ENCODE measurements at regions not wholly inside any gene's neighbourhood (a gene's known extent, or its start where the extent isn't known, plus 50 kb on each side); places are given as distances from the start of the nearest gene placed in this dataset.
A peak's percentile ranks its signal among the peaks of the same experiment; 100 is the strongest.

DNA sequence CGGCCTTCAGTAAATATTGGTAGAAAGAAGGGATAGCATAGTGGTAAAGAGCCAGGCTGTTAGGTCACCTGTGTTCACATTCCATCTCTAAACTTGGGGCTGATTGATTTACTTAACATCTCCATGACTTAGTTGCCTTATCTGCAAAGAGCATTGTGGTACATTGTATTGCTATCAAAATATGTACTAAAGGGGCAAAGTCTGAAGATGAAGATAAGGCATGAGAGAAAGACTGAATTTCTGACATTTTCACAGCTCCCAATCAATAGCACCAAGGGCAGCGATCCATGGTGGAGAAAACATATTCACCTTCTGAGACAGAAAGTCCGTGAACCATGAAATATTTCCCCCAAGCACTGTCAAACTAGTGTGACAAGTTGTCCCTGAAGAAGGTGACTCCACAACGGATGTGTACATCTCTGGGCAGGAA is 223.3 kb upstream of the STXBP5 start (continued):
- TF ChIP-seq, protein P1, sequence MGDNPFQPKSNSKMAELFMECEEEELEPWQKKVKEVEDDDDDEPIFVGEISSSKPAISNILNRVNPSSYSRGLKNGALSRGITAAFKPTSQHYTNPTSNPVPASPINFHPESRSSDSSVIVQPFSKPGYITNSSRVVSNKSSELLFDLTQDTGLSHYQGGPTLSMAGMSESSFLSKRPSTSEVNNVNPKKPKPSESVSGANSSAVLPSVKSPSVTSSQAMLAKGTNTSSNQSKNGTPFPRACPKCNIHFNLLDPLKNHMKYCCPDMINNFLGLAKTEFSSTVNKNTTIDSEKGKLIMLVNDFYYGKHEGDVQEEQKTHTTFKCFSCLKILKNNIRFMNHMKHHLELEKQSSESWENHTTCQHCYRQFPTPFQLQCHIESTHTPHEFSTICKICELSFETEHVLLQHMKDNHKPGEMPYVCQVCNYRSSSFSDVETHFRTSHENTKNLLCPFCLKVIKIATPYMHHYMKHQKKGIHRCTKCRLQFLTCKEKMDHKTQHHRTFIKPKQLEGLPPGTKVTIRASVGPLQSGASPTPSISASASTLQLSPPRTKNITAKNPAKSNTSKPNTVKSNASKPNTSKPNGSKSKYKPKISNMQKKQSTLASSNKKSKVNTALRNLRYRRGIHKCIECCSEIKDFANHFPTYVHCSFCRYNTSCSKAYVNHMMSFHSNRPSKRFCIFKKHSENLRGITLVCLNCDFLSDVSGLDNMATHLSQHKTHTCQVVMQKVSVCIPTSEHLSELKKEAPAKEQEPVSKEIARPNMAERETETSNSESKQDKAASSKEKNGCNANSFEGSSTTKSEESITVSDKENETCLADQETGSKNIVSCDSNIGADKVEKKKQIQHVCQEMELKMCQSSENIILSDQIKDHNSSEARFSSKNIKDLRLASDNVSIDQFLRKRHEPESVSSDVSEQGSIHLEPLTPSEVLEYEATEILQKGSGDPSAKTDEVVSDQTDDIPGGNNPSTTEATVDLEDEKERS (CRISPR knock-in tag; IDR thresholded peaks at IDR 0.05): peak; percentile 76
- TF ChIP-seq MED1 (CRISPR knock-in tag; IDR thresholded peaks at IDR 0.05) (peak; percentile 86), ZNF674 (CRISPR knock-in tag; IDR thresholded peaks at IDR 0.05; ENCODE audit: low read depth) (no peak), MIER3 (CRISPR knock-in tag; IDR thresholded peaks at IDR 0.05; ENCODE audit: borderline replicate concordance) (peak; percentile 47; the same call in 1 of the 2 replicates), ZNF780A (CRISPR knock-in tag; IDR thresholded peaks at IDR 0.05) (no peak), BORCS8-MEF2B (CRISPR knock-in tag; IDR thresholded peaks at IDR 0.05) (no peak), TP53 (CRISPR knock-in tag; conservative IDR thresholded peaks at IDR 0.05) (no peak), HES4 (CRISPR knock-in tag; IDR thresholded peaks at IDR 0.05; ENCODE audit: borderline replicate concordance) (no peak), FOXA3 (CRISPR knock-in tag; IDR thresholded peaks at IDR 0.05) (peak; percentile 92), ARNTL (CRISPR knock-in tag; IDR thresholded peaks at IDR 0.05) (peak; percentile 80), DMAP1 (CRISPR knock-in tag; IDR thresholded peaks at IDR 0.05) (no peak), RBM39 (IDR thresholded peaks at IDR 0.05; ENCODE audit: low read depth, low read length, poor library complexity, severe bottlenecking) (no peak), TSC22D2 (CRISPR knock-in tag; IDR thresholded peaks at IDR 0.05; ENCODE audit: borderline replicate concordance) (no peak), ZFP36 (IDR thresholded peaks at IDR 0.05; ENCODE audit: borderline replicate concordance, low read depth, low read length, partially characterized antibody) (no peak), RFX5 (IDR thresholded peaks at IDR 0.05; ENCODE audit: low read depth, low read length) (no peak), ERF (CRISPR knock-in tag; IDR thresholded peaks at IDR 0.05) (peak; percentile 75), NFE2L2 (IDR thresholded peaks at IDR 0.05; ENCODE audit: low read length) (no peak), MEIS2 (CRISPR knock-in tag; IDR thresholded peaks at IDR 0.05) (no peak), ZNF556 (CRISPR knock-in tag; IDR thresholded peaks at IDR 0.05; ENCODE audit: borderline replicate concordance) (no peak), ZNF382 (CRISPR knock-in tag; IDR thresholded peaks at IDR 0.05; ENCODE audit: borderline replicate concordance) (no peak), ZNF496 (CRISPR knock-in tag; IDR thresholded peaks at IDR 0.05; ENCODE audit: insufficient replicate concordance) (no peak), ZNF337 (CRISPR knock-in tag; IDR thresholded peaks at IDR 0.05; ENCODE audit: borderline replicate concordance, low read depth) (no peak), ISX (CRISPR knock-in tag; conservative IDR thresholded peaks at IDR 0.05) (no peak), ZKSCAN8 (CRISPR knock-in tag; IDR thresholded peaks at IDR 0.05; ENCODE audit: borderline replicate concordance) (peak; percentile 80; the same call in 1 of the 2 replicates), NCOA1 (CRISPR knock-in tag; IDR thresholded peaks at IDR 0.05) (peak; percentile 95), ADNP (CRISPR knock-in tag; IDR thresholded peaks at IDR 0.05) (no peak)
- TF ChIP-seq, protein P2, sequence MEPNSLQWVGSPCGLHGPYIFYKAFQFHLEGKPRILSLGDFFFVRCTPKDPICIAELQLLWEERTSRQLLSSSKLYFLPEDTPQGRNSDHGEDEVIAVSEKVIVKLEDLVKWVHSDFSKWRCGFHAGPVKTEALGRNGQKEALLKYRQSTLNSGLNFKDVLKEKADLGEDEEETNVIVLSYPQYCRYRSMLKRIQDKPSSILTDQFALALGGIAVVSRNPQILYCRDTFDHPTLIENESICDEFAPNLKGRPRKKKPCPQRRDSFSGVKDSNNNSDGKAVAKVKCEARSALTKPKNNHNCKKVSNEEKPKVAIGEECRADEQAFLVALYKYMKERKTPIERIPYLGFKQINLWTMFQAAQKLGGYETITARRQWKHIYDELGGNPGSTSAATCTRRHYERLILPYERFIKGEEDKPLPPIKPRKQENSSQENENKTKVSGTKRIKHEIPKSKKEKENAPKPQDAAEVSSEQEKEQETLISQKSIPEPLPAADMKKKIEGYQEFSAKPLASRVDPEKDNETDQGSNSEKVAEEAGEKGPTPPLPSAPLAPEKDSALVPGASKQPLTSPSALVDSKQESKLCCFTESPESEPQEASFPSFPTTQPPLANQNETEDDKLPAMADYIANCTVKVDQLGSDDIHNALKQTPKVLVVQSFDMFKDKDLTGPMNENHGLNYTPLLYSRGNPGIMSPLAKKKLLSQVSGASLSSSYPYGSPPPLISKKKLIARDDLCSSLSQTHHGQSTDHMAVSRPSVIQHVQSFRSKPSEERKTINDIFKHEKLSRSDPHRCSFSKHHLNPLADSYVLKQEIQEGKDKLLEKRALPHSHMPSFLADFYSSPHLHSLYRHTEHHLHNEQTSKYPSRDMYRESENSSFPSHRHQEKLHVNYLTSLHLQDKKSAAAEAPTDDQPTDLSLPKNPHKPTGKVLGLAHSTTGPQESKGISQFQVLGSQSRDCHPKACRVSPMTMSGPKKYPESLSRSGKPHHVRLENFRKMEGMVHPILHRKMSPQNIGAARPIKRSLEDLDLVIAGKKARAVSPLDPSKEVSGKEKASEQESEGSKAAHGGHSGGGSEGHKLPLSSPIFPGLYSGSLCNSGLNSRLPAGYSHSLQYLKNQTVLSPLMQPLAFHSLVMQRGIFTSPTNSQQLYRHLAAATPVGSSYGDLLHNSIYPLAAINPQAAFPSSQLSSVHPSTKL (CRISPR knock-in tag; IDR thresholded peaks at IDR 0.05): peak; percentile 99
